H1 (cell line): ENCODE measurements at regions not wholly inside any gene's neighbourhood (a gene's known extent, or its start where the extent isn't known, plus 50 kb on each side); places are given as distances from the start of the nearest gene placed in this dataset.

Experiments
- CTCF ChIA-PET: fragments of 300-600 bp; sonication (Branson Sonifier 250); formaldehyde crosslinking; loops from one replicate; lab custom pipeline; 2021; ENCODE audit not compliant: partially characterized antibody; lab: Charles Lee
- POLR2A ChIA-PET: fragments of 300-600 bp; sonication (Branson Sonifier 250); formaldehyde crosslinking; loops from one replicate; lab custom pipeline; 2021; ENCODE audit warnings: inconsistent platforms; ENCODE audit not compliant: partially characterized antibody; lab: Charles Lee
- DNase-seq, 2 experiments: peaks; one replicate each; pipeline versions ENCODE4 v3.0.0 to v3.0.0-alpha.2; 2010 to 2022; ENCODE audit warnings: low spot score in 2 of 2, low read depth in 1 of 2, mixed read lengths in 1 of 2
- FAIRE-seq: peaks from 2 replicates; lab custom pipeline; 2011; peaks lifted over from hg19 to GRCh38; lab: Jason Lieb, UNC
- H2AFZ ChIP-seq: 2 replicates; pipeline ENCODE4 v1.8.1; 2012; ENCODE audit warnings: low read length, inconsistent platforms
- H2AK5ac ChIP-seq: 2 replicates; pipeline ENCODE4 v1.6.1; 2013; ENCODE audit warnings: low read depth, low read length
- H2BK120ac ChIP-seq: replicated peaks from 2 replicates; pipeline ENCODE3; 2013; ENCODE audit warnings: low read depth, low read length, inconsistent platforms
- H2BK12ac ChIP-seq: 2 replicates; pipeline ENCODE4 v1.6.1; 2013; ENCODE audit warnings: low read depth, low read length
- H2BK15ac ChIP-seq: 2 replicates; pipeline ENCODE4 v1.6.1; 2013; ENCODE audit warnings: low read length
- H2BK20ac ChIP-seq: 2 replicates; pipeline ENCODE4 v1.6.1; 2013; ENCODE audit warnings: low read length
- H2BK5ac ChIP-seq: 2 replicates; pipeline ENCODE4 v1.6.1; 2013; ENCODE audit warnings: low read depth, low read length
- H3K14ac ChIP-seq: 2 replicates; pipeline ENCODE4 v1.6.1; 2013; ENCODE audit warnings: inconsistent platforms; ENCODE audit not compliant: insufficient read length
- H3K18ac ChIP-seq: 2 replicates; pipeline ENCODE4 v1.6.1; 2013; ENCODE audit warnings: low read length; ENCODE audit errors: extremely low read depth
- H3K23ac ChIP-seq: 2 replicates; pipeline ENCODE4 v1.6.1; 2013; ENCODE audit warnings: inconsistent platforms; ENCODE audit not compliant: insufficient read length
- H3K23me2 ChIP-seq: 2 replicates; pipeline ENCODE4 v1.6.1; 2013; ENCODE audit warnings: low read depth, low read length
- H3K27ac ChIP-seq: 2 replicates; pipeline ENCODE4 v1.6.1; 2011; ENCODE audit warnings: low read depth, low read length, inconsistent platforms
- H3K27me3 ChIP-seq, 4 experiments: replicated peaks in 1 of 4; 1 replicate in 1 of 4; 2 replicates in 3 of 4; pipeline versions ENCODE4 v1.6.1 to v1.8.1; 2011 to 2013; ENCODE audit warnings: low read length in 3 of 4, mild to moderate bottlenecking in 3 of 4, inconsistent platforms in 2 of 4, mixed read lengths in 2 of 4, moderate library complexity in 1 of 4; ENCODE audit not compliant: control insufficient read depth in 3 of 4, insufficient read depth in 3 of 4; ENCODE audit errors: extremely low read depth in 1 of 4
- H3K36me3 ChIP-seq, 4 experiments: 2 replicates each; pipeline versions ENCODE4 v1.6.1 to v1.8.1; 2011 to 2013; ENCODE audit warnings: mild to moderate bottlenecking in 4 of 4, low read length in 3 of 4, moderate library complexity in 2 of 4, control low read depth in 1 of 4, inconsistent platforms in 1 of 4; ENCODE audit not compliant: insufficient read depth in 4 of 4, control insufficient read depth in 2 of 4
- H3K4ac ChIP-seq: replicated peaks from 2 replicates; pipeline ENCODE3; 2013; ENCODE audit warnings: low read length, low read depth, mixed read lengths, inconsistent platforms; ENCODE audit not compliant: insufficient read length
- H3K4me1 ChIP-seq, 4 experiments: replicated peaks in 1 of 4; 1 replicate in 1 of 4; 2 replicates in 3 of 4; pipeline versions ENCODE4 v1.6.1 to v1.8.1; 2011 to 2013; ENCODE audit warnings: low read length in 3 of 4, inconsistent platforms in 2 of 4, mixed read lengths in 1 of 4; ENCODE audit not compliant: insufficient read depth in 4 of 4, control insufficient read depth in 3 of 4
- H3K4me2 ChIP-seq, 2 experiments: 2 replicates each; pipeline versions ENCODE4 v1.6.1 to v1.8.1; 2011 to 2013; ENCODE audit warnings: low read depth in 2 of 2, low read length in 2 of 2, control low read depth in 1 of 2, inconsistent platforms in 1 of 2, mild to moderate bottlenecking in 1 of 2; ENCODE audit not compliant: insufficient read depth in 1 of 2
- H3K4me3 ChIP-seq, 4 experiments: fragments of 200-600, 300-600 bp in 1 of 4; sonication (generic), shearing (Covaris generic), sonication (Bioruptor Twin) in 1 of 4; 2 replicates each; pipeline versions ENCODE4 v1.5.1 to v1.8.1; 2011 to 2016; ENCODE audit warnings: low read length in 4 of 4, low read depth in 3 of 4, control low read depth in 2 of 4, inconsistent platforms in 2 of 4, mild to moderate bottlenecking in 2 of 4, mixed read lengths in 1 of 4, moderate library complexity in 1 of 4; ENCODE audit not compliant: insufficient read depth in 2 of 4; ENCODE audit errors: extremely low read depth in 1 of 4
- H3K56ac ChIP-seq: replicated peaks from 2 replicates; pipeline ENCODE3; 2013; ENCODE audit warnings: low read depth, mild to moderate bottlenecking, mixed read lengths, low read length, inconsistent platforms; ENCODE audit not compliant: insufficient read length
- H3K79me1 ChIP-seq: 2 replicates; pipeline ENCODE4 v1.6.1; 2013; ENCODE audit warnings: low read depth, low read length, control low read depth
- H3K79me2 ChIP-seq, 2 experiments: 2 replicates each; pipeline versions ENCODE4 v1.6.1 to v1.8.1; 2012 to 2013; ENCODE audit warnings: low read length in 2 of 2, mild to moderate bottlenecking in 2 of 2, inconsistent platforms in 1 of 2; ENCODE audit not compliant: insufficient read depth in 2 of 2, control insufficient read depth in 1 of 2
- H3K9ac ChIP-seq, 4 experiments: replicated peaks in 1 of 4; 1 replicate in 1 of 4; 2 replicates in 3 of 4; pipeline versions ENCODE4 v1.6.1 to v1.8.1; 2011 to 2013; ENCODE audit warnings: low read depth in 3 of 4, low read length in 3 of 4, control low read depth in 2 of 4, mild to moderate bottlenecking in 2 of 4, moderate library complexity in 2 of 4, inconsistent platforms in 1 of 4; ENCODE audit errors: extremely low read depth in 1 of 4
- H3K9me3 ChIP-seq, 2 experiments: 2 replicates each; pipeline versions ENCODE4 v1.6.1 to v1.8.1; 2012 to 2013; ENCODE audit warnings: mild to moderate bottlenecking in 2 of 2, moderate library complexity in 2 of 2, control low read depth in 1 of 2, inconsistent platforms in 1 of 2, low read depth in 1 of 2, low read length in 1 of 2, mixed read lengths in 1 of 2; ENCODE audit not compliant: insufficient read depth in 2 of 2
- H4K20me1 ChIP-seq, 2 experiments: replicated peaks in 1 of 2; 2 replicates each; pipeline versions ENCODE3 to v1.8.1; 2011 to 2013; ENCODE audit warnings: inconsistent platforms in 2 of 2, low read length in 2 of 2, mild to moderate bottlenecking in 1 of 2; ENCODE audit not compliant: insufficient read depth in 2 of 2, control insufficient read depth in 1 of 2
- H4K5ac ChIP-seq: 2 replicates; pipeline ENCODE4 v1.6.1; 2013; ENCODE audit warnings: low read length, low read depth, mixed read lengths, inconsistent platforms; ENCODE audit not compliant: insufficient read length
- H4K8ac ChIP-seq: 2 replicates; pipeline ENCODE4 v1.8.0; 2013; ENCODE audit warnings: mild to moderate bottlenecking, moderate library complexity, low read length, inconsistent platforms; ENCODE audit not compliant: insufficient read depth; ENCODE audit errors: extremely low read depth
- H4K91ac ChIP-seq: replicated peaks from 2 replicates; pipeline ENCODE3; 2013; ENCODE audit warnings: low read length, mixed read lengths, inconsistent platforms; ENCODE audit not compliant: insufficient read length
- ATF2 ChIP-seq: IDR thresholded peaks from 2 replicates; pipeline ENCODE4 v1.6.1; 2012; ENCODE audit warnings: low read length, inconsistent platforms
- GABPA ChIP-seq: IDR thresholded peaks from 2 replicates; pipeline ENCODE4 v1.6.1; 2011; ENCODE audit warnings: mild to moderate bottlenecking, low read length, moderate library complexity, borderline replicate concordance; ENCODE audit not compliant: insufficient read depth
- KDM1A ChIP-seq: fragments of 200-600, 300-600 bp; sonication (generic); IDR thresholded peaks from 2 replicates; pipeline ENCODE4 v1.7.1; 2016; ENCODE audit warnings: mild to moderate bottlenecking, low read length, borderline replicate concordance
- POLR2A ChIP-seq, 2 experiments: IDR thresholded peaks; 1 replicate in 1 of 2; 2 replicates in 1 of 2; pipeline ENCODE4 v1.6.1; 2011; ENCODE audit warnings: low read depth in 2 of 2, low read length in 2 of 2, mild to moderate bottlenecking in 2 of 2; ENCODE audit errors: control extremely low read depth in 1 of 2
- POLR2AphosphoS5 ChIP-seq: IDR thresholded peaks from 2 replicates; pipeline ENCODE4 v1.6.1; 2011; ENCODE audit warnings: low read depth, low read length
- RNF2 ChIP-seq: fragments of 200-900, 300-1000 bp; sonication (generic); IDR thresholded peaks from 2 replicates; pipeline ENCODE4 v1.7.1; 2016; ENCODE audit warnings: borderline replicate concordance, low read depth, mild to moderate bottlenecking, antibody characterized with exemption, low read length; ENCODE audit not compliant: poor library complexity, severe bottlenecking; ENCODE audit errors: missing control alignments
- SIN3A ChIP-seq, 2 experiments: IDR thresholded peaks in 1 of 2; conservative IDR thresholded peaks in 1 of 2; 2 replicates each; pipeline ENCODE4 v1.6.1; 2011 to 2012; ENCODE audit warnings: low read length in 2 of 2, improper control_type of control experiment in 1 of 2, low read depth in 1 of 2, mild to moderate bottlenecking in 1 of 2
- SIX5 ChIP-seq: IDR thresholded peaks from 2 replicates; pipeline ENCODE4 v1.6.1; 2011; ENCODE audit warnings: mild to moderate bottlenecking, low read depth, low read length
- SP2 ChIP-seq: IDR thresholded peaks from 2 replicates; pipeline ENCODE4 v1.6.1; 2012; ENCODE audit warnings: mild to moderate bottlenecking, low read length, inconsistent platforms
- YY1 ChIP-seq: IDR thresholded peaks from 2 replicates; pipeline ENCODE4 v1.6.1; 2011; ENCODE audit warnings: low read depth, mild to moderate bottlenecking, low read length
- WGBS, 2 experiments: shearing (Covaris generic) in 1 of 2; methylation state at CpG; one replicate each; pipeline versions ENCODE4 v1.1.6 to v1.1.7; 2013 to 2015; ENCODE audit warnings: low lambda C conversion rate in 2 of 2, mixed read lengths in 2 of 2, inconsistent platforms in 1 of 2, low coverage in 1 of 2, missing lambda C conversion rate in 1 of 2; ENCODE audit not compliant: insufficient replicate concordance in 2 of 2, insufficient coverage in 1 of 2, insufficient read length in 1 of 2; ENCODE audit errors: extremely low coverage in 1 of 2, missing lambda C conversion rate in 1 of 2; 5-methylcytosine and 5-hydroxymethylcytosine counted together
- TF ChIP-seq, protein P1 (sequence below): IDR thresholded peaks from 2 replicates; pipeline ENCODE4 v1.6.1; 2011; ENCODE audit warnings: low read length, improper control_type of control experiment

DNA sequence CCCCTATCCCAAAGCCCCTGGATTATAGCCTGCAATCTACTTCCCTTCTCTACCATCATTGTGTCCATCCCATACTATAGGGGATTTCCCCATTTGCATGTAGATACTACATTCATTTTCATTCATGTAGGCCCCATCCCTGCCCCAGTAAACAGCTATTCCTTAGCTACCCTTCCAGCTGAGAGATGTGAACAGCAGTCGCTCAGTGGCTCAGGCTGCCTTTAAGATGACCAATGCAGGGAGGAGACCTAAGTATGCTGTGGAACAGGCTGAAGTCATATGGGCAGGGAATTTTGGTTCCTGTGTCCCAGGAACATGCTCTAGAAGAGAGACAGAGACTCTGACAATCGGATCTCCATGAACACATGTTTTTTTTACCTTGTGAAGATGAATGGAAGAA, 481.2 kb upstream of the SYT1 start:
- no peak overlapping the region for H2BK20ac ChIP-seq
- WGBS, 2 experiments = 80% methylated on average over 2 of the region's 2 CpGs; no CpG with 5 or more reads in 1 of the 2 experiments
- no peaks in the 10 kb centered on the region for H3K79me1 ChIP-seq
- no peak overlapping the region for H4K91ac ChIP-seq
- H3K4me2 ChIP-seq = no peak overlapping the region
- no peaks in the 10 kb centered on the region for H3K79me2 ChIP-seq
- H3K9me3 ChIP-seq = peaks cover 9 to 15% of the 10 kb centered on the region in 2 experiments
- ChIA-PET CTCF (interaction anchor here (0.9 kb wide), 1 partner anchor 154 kb away, joined by 3 read pairs; no protein-coding TSS in a partner anchor), POLR2A (no interaction called here)
- no peak overlapping the region for H3K18ac ChIP-seq
- peaks cover 0 to 3% (median 1%) of the 10 kb centered on the region in 4 experiments; a peak in 3 of 7 replicates for H3K4me1 ChIP-seq
- no peaks in the 10 kb centered on the region for H3K23me2 ChIP-seq
- DNase-seq (no peak), FAIRE-seq (no peak)
- no peaks in the 10 kb centered on the region for H3K27me3 ChIP-seq
- H2BK12ac ChIP-seq = no peak overlapping the region
- no peak overlapping the region for H4K8ac ChIP-seq
- no peak overlapping the region for H2BK120ac ChIP-seq
- no peak overlapping the region for H3K9ac ChIP-seq
- no peak overlapping the region for H3K56ac ChIP-seq
- no peak overlapping the region for H4K5ac ChIP-seq
- peaks cover 0 to 5% (median 0%) of the 10 kb centered on the region in 4 experiments; a peak in 2 of 8 replicates for H3K36me3 ChIP-seq
- no peak overlapping the region for H2BK5ac ChIP-seq
- H2AFZ ChIP-seq = 0 out of 2 replicates have a peak overlapping the region, but pooled peaks have one; percentile 21
- H2BK15ac ChIP-seq = no peak overlapping the region
- no peak overlapping the region for H2AK5ac ChIP-seq
- H3K27ac ChIP-seq = no peak overlapping the region
- H3K23ac ChIP-seq = no peak overlapping the region
- H3K4ac ChIP-seq = no peak overlapping the region
- H3K4me3 ChIP-seq = no peak overlapping the region
- no peak overlapping the region for H3K14ac ChIP-seq
- no peaks in the 10 kb centered on the region for H4K20me1 ChIP-seq
- TF ChIP-seq YY1 (no peak), POLR2AphosphoS5 (no peak), SIX5 (no peak), RNF2 (no peak), KDM1A (no peak), SP2 (no peak), POLR2A (IDR thresholded peaks at IDR 0.05; ENCODE audit: control extremely low read depth in 1 of 2, low read depth in 2 of 2, low read length in 2 of 2) (no peak), GABPA (no peak), ATF2 (no peak), SIN3A (conservative IDR thresholded peaks at IDR 0.05 in 1 of 2, IDR thresholded peaks at IDR 0.05 in 1 of 2; ENCODE audit: low read depth in 1 of 2, low read length in 2 of 2) (no peak)
- TF ChIP-seq, protein P1, sequence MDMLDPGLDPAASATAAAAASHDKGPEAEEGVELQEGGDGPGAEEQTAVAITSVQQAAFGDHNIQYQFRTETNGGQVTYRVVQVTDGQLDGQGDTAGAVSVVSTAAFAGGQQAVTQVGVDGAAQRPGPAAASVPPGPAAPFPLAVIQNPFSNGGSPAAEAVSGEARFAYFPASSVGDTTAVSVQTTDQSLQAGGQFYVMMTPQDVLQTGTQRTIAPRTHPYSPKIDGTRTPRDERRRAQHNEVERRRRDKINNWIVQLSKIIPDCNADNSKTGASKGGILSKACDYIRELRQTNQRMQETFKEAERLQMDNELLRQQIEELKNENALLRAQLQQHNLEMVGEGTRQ = no peak
